Spleen (tissue), 11 donors: ENCODE measurements at regions not wholly inside any gene's neighbourhood (a gene's known extent, or its start where the extent isn't known, plus 50 kb on each side); places are given as distances from the start of the nearest gene placed in this dataset.

Experiments
- DNase-seq: peaks from one replicate; pipeline ENCODE4 v3.0.0-alpha.2; 2020
- H3K27ac ChIP-seq, 8 donors: fragments of 200-600 bp; sonication (generic) in 7 of 8; 1 replicate in 4 of 8; 2 replicates in 4 of 8; pipeline versions ENCODE4 v1.5.0 to v1.8.0; 2016 to 2021; ENCODE audit warnings: inconsistent platforms in 4 of 8, mild to moderate bottlenecking in 4 of 8, moderate library complexity in 1 of 8
- H3K27me3 ChIP-seq, 7 donors: fragments of 200-600 bp; sonication (generic) in 6 of 7; replicated peaks in 1 of 7; 1 replicate in 4 of 7; 2 replicates in 3 of 7; pipeline versions ENCODE4 v1.5.0 to v1.8.0; 2016 to 2021; ENCODE audit warnings: inconsistent platforms in 3 of 7, mild to moderate bottlenecking in 1 of 7
- H3K36me3 ChIP-seq, 6 donors: fragments of 200-600 bp; sonication (generic) in 5 of 6; 1 replicate in 4 of 6; 2 replicates in 2 of 6; pipeline versions ENCODE4 v1.5.0 to v1.8.0; 2016 to 2021; ENCODE audit warnings: inconsistent platforms in 2 of 6
- H3K4me1 ChIP-seq, 6 donors: fragments of 200-600 bp; sonication (generic) in 5 of 6; 1 replicate in 3 of 6; 2 replicates in 3 of 6; pipeline versions ENCODE4 v1.5.0 to v1.8.0; 2016 to 2021; ENCODE audit warnings: inconsistent platforms in 3 of 6
- H3K4me3 ChIP-seq, 8 donors: fragments of 200-600 bp; sonication (generic) in 7 of 8; 1 replicate in 4 of 8; 2 replicates in 4 of 8; pipeline versions ENCODE4 v1.5.0 to v1.8.0; 2016 to 2021; ENCODE audit warnings: inconsistent platforms in 4 of 8, mild to moderate bottlenecking in 4 of 8, moderate library complexity in 2 of 8
- H3K9me3 ChIP-seq, 8 donors: fragments of 200-600 bp; sonication (generic) in 7 of 8; 1 replicate in 4 of 8; 2 replicates in 4 of 8; pipeline versions ENCODE4 v1.5.0 to v1.8.0; 2016 to 2021; ENCODE audit warnings: inconsistent platforms in 4 of 8
- POLR2A ChIP-seq, 3 donors: fragments of 450-650 bp; IDR thresholded peaks; one replicate each; pipeline ENCODE4 v1.5.1; 2017; ENCODE audit warnings: antibody characterized with exemption in 3 of 3, mild to moderate bottlenecking in 1 of 3
- POLR2AphosphoS5 ChIP-seq, 3 donors: sonication (generic); formaldehyde crosslinking; IDR thresholded peaks; one replicate each; pipeline ENCODE4 v1.5.1; 2017; ENCODE audit warnings: antibody characterized with exemption in 3 of 3
- WGBS, 5 donors: extraction: QIAGEN DNeasy Blood & Tissue Kit in 3 of 5; methylation state at CpG; one replicate each; pipeline versions ENCODE4 v1.1.5 to v1.1.7; 2013 to 2018; 5-methylcytosine and 5-hydroxymethylcytosine counted together
- intact Hi-C: fragments of 100-400 bp; cut with DNase I; formaldehyde crosslinking; loops from one replicate; pipeline ENCODE4 v1.15.0; 2023; ENCODE audit warnings: low total_unique reads
- TF ChIP-seq, protein P1 (sequence below), 11 experiments: fragments of 200-600 bp in 7 of 11; fragments of 450-650 bp in 4 of 11; sonication (generic) in 4 of 11; IDR thresholded peaks in 8 of 11; conservative IDR thresholded peaks in 3 of 11; 1 replicate in 7 of 11; 2 replicates in 4 of 11; pipeline versions ENCODE4 v1.4.0 to v1.8.0; 2016 to 2021; ENCODE audit warnings: antibody characterized with exemption in 11 of 11, inconsistent platforms in 4 of 11, mild to moderate bottlenecking in 1 of 11
- donor health status: healthy with polysubstance abuse.
- donor health status: DM: no; HTN: no; CAD: no; lungs with moderate emphysema.
- donor health status: DM: no; HTN: no; CAD: no.
- donor health status: Bipolar disorder and iron deficiency.
- donor health status: healthy.
- donor health status: DM: no; HTN: no; CAD: no.
- donor health status: DM: yes; HTN: yes; CAD: no.

DNA sequence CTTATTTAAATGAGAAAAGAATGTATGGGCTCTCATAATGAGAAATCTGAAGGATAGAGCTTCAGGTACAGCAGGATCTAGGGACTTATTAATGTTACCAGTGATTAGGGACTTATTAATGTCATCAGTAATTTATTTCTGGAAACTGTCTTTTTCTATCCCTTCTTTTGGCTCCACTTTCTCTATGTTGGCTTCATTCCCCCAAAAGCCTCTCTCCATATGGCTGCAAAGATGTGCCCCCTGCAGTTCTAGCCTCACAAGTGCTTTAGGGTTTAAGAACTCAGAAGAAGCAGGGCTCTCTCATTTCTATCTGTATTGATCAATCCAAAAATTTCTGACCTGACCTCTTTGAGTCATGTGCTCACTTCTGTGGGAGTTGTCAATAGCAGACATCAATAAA is 480.9 kb downstream of the TXNL1 start:
- H3K4me1 ChIP-seq, result peaks cover 0 to 12% (median 0%) of the 10 kb centered on the region in 6 donors
- no peaks in the 10 kb centered on the region for H3K36me3 ChIP-seq
- DNase-seq, result no peak
- intact Hi-C loops, result no loop called here
- TF ChIP-seq, protein P1, sequence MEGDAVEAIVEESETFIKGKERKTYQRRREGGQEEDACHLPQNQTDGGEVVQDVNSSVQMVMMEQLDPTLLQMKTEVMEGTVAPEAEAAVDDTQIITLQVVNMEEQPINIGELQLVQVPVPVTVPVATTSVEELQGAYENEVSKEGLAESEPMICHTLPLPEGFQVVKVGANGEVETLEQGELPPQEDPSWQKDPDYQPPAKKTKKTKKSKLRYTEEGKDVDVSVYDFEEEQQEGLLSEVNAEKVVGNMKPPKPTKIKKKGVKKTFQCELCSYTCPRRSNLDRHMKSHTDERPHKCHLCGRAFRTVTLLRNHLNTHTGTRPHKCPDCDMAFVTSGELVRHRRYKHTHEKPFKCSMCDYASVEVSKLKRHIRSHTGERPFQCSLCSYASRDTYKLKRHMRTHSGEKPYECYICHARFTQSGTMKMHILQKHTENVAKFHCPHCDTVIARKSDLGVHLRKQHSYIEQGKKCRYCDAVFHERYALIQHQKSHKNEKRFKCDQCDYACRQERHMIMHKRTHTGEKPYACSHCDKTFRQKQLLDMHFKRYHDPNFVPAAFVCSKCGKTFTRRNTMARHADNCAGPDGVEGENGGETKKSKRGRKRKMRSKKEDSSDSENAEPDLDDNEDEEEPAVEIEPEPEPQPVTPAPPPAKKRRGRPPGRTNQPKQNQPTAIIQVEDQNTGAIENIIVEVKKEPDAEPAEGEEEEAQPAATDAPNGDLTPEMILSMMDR (IDR thresholded peaks at IDR 0.05 in 8 of 11, conservative IDR thresholded peaks at IDR 0.05 in 3 of 11), result no peak
- TF ChIP-seq POLR2AphosphoS5 (IDR thresholded peaks at IDR 0.05), result no peak
- no peak for TF ChIP-seq POLR2A (IDR thresholded peaks at IDR 0.05)
- H3K9me3 ChIP-seq, result no peaks in the 10 kb centered on the region
- no peak overlapping the region for H3K27ac ChIP-seq
- no peak overlapping the region for H3K4me3 ChIP-seq
- H3K27me3 ChIP-seq, result no peaks in the 10 kb centered on the region

DNA sequence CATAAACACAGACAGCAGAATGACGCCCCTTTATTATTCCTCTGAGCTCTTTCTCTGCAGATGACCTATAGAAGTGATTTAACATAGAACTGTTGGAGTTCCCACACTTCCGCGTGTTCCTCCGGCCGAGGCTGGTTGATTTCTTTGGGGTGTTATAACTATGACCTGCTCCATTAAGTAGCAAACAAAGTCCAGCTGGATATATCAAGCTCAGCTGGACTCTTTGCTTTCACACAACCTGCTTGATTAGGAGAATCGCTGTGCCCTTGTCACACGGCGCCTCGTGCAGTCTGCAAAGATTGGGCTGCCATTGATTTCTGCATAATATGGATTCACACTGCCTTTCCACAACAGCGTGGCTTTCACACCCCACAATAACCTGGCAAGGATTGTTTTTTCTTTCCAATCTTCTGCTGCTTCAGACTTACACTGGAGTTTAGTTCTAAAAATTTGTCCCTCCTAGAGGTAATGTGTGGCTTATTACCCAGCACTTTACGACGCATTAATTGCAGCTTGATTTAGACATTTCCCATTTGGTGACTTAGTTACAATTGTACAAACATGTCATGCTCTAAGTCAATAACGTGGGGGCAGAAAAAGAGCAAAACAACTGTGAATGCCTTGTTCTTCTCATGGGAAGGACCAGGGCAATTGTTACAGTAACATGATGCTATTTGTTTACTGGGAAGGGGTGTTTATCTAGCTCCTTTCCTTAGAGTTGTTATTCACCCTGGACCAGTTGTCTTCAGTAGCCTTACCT is 485.7 kb downstream of the TXNL1 start:
- no peak for DNase-seq
- intact Hi-C loops, result no loop called here
- TF ChIP-seq POLR2A (IDR thresholded peaks at IDR 0.05) (no peak), POLR2AphosphoS5 (IDR thresholded peaks at IDR 0.05) (no peak)
- TF ChIP-seq, protein P1 (IDR thresholded peaks at IDR 0.05 in 8 of 11, conservative IDR thresholded peaks at IDR 0.05 in 3 of 11), result no peak

DNA sequence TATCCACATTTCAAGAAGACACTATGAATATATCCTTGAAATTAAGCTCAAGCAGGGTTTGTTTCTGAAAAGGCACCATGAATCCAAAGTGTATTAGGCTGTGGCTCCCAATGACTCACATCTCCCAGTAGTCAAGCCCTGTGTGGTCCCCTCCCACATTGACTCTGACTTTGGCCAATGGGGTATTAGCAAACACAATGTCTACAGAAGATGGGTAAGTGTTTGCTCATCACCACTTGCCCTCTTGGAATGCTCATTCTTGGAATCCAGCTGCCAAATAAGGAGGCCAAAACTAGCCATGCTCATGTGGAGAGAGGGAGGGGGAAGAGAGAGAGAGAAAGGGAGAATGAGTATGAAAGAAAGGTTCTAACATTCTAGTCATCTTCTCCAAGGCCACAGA is 490.0 kb downstream of the TXNL1 start:
- intact Hi-C loops, result no loop called here
- DNase-seq, result no peak

More for the DNA sequence above, 485.7 kb downstream of the TXNL1 start:
- no peaks in the 10 kb centered on the region for H3K9me3 ChIP-seq
- no peaks in the 10 kb centered on the region for H3K36me3 ChIP-seq
- WGBS, 5 donors, result 80 to 88% (median 85%) methylated on average over 13 of the region's 13 CpGs
- H3K4me3 ChIP-seq, result no peak overlapping the region
- no peaks in the 10 kb centered on the region for H3K4me1 ChIP-seq
- H3K27me3 ChIP-seq, result no peaks in the 10 kb centered on the region
- no peak overlapping the region for H3K27ac ChIP-seq

DNA sequence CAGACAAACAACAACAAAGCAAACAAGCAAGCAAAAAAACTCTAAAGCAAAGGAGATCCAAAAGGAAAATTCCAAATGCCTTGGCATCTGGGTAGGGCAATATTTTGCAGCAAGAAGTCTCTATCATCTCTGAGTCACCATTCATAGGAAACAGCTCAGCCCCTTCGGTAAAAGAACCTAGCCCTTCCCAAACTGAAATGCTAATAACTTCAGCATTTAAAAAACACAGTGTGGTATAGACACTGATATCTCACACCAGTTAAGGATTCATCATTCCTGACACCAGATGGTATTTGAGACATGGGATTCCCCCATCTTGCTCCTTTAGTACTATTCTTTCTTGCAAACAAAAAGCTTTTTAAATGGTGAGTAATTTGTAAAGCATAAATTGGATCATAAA is 491.8 kb downstream of the TXNL1 start:
- DNase-seq, result no peak
- Histone ChIP-seq H3K9me3 (no peaks in the 10 kb centered on the region), H3K4me1 (no peaks in the 10 kb centered on the region), H3K27ac (no peak overlapping the region), H3K4me3 (no peak overlapping the region), H3K36me3 (no peaks in the 10 kb centered on the region), H3K27me3 (no peaks in the 10 kb centered on the region)
- 82 to 96% (median 89%) methylated on average over 1 of the region's 1 CpG for WGBS, 5 donors
- TF ChIP-seq POLR2A (IDR thresholded peaks at IDR 0.05) (no peak), POLR2AphosphoS5 (IDR thresholded peaks at IDR 0.05) (no peak)
- TF ChIP-seq, protein P1 (IDR thresholded peaks at IDR 0.05 in 8 of 11, conservative IDR thresholded peaks at IDR 0.05 in 3 of 11), result no peak
- intact Hi-C loops, result no loop called here

More for the DNA sequence above, 490.0 kb downstream of the TXNL1 start:
- Histone ChIP-seq H3K4me1 (no peaks in the 10 kb centered on the region), H3K9me3 (no peaks in the 10 kb centered on the region), H3K27ac (no peak overlapping the region), H3K4me3 (no peak overlapping the region), H3K27me3 (no peaks in the 10 kb centered on the region), H3K36me3 (no peaks in the 10 kb centered on the region)
- TF ChIP-seq POLR2A (IDR thresholded peaks at IDR 0.05), result no peak
- TF ChIP-seq POLR2AphosphoS5 (IDR thresholded peaks at IDR 0.05), result no peak
- TF ChIP-seq, protein P1 (IDR thresholded peaks at IDR 0.05 in 8 of 11, conservative IDR thresholded peaks at IDR 0.05 in 3 of 11), result no peak
